Esophagus squamous epithelium (tissue), 4 donors: ENCODE measurements at regions not wholly inside any gene's neighbourhood (a gene's known extent, or its start where the extent isn't known, plus 50 kb on each side); places are given as distances from the start of the nearest gene placed in this dataset.

Experiments used
- CTCF ChIP-seq, 6 experiments: fragments of 450-650 bp in 4 of 6; fragments of 200-600 bp in 2 of 6; sonication (generic) in 2 of 6; IDR thresholded peaks; one replicate each; pipeline ENCODE4 v1.5.1; 2016 to 2019; ENCODE audit warnings: antibody characterized with exemption in 6 of 6, mild to moderate bottlenecking in 4 of 6, moderate library complexity in 4 of 6
- POLR2A ChIP-seq, 4 donors: fragments of 450-650 bp; IDR thresholded peaks; one replicate each; pipeline ENCODE4 v1.6.1; 2017; ENCODE audit warnings: antibody characterized with exemption in 4 of 4, mild to moderate bottlenecking in 4 of 4, moderate library complexity in 3 of 4

- TF ChIP-seq CTCF (IDR thresholded peaks at IDR 0.05) (peak; percentile 27 to 87 (median 66)), POLR2A (IDR thresholded peaks at IDR 0.05) (no peak)
These were observed 291.8 kb downstream of the BMP7 start for GRCh38 chr20:56974499-56975250.
